NCI-H1417 (cell line): ENCODE measurements at regions not wholly inside any gene's neighbourhood (a gene's known extent, or its start where the extent isn't known, plus 50 kb on each side); places are given as distances from the start of the nearest gene placed in this dataset.

Experiments used
- DNase-seq, 3 experiments: peaks; one replicate each; lab custom pipeline; 2025; lab: John Stamatoyannopoulos, UW

GRCh38 chr2:100192825-100193224 lies 50.4 kb upstream of the AFF3 start:
- DNase-seq, result no peak

GRCh38 chr2:100192300-100192699 lies 49.9 kb upstream of the AFF3 start:
- DNase-seq, result no peak
